Endothelial cell of umbilical vein (primary cell): ENCODE measurements at regions not wholly inside any gene's neighbourhood (a gene's known extent, or its start where the extent isn't known, plus 50 kb on each side); places are given as distances from the start of the nearest gene placed in this dataset.

Experiments used
- BruUV-seq: library from RNA; stranded (reverse); fragments of 400-500 nt; replicated peaks from 2 replicates; lab custom pipeline; 2021; lab: Mats Ljungman, UMichigan
- CTCF ChIA-PET: fragments of 300-600, 350-600 bp; sonication (Branson Sonifier 250); formaldehyde crosslinking; loops from one replicate; lab custom pipeline; 2021; ENCODE audit warnings: antibody characterized with exemption, inconsistent platforms; lab: Charles Lee
- POLR2A ChIA-PET: fragments of 300-600, 350-600 bp; sonication (Branson Sonifier 250); formaldehyde crosslinking; loops from one replicate; lab custom pipeline; 2021; ENCODE audit warnings: antibody characterized with exemption, inconsistent platforms; lab: Charles Lee
- DNase-seq: peaks from one replicate; pipeline ENCODE4 v3.0.0-alpha.2; 2011; ENCODE audit warnings: low read depth, low spot score
- FAIRE-seq: peaks from 2 replicates; lab custom pipeline; 2011; peaks lifted over from hg19 to GRCh38; lab: Jason Lieb, UNC
- H2AFZ ChIP-seq: 2 replicates; pipeline ENCODE4 v1.6.0; 2012; ENCODE audit warnings: low read depth, low read length, control low read depth, inconsistent platforms
- H3K27ac ChIP-seq: 2 replicates; pipeline ENCODE4 v1.5.1; 2011; ENCODE audit warnings: low read depth, mild to moderate bottlenecking, control low read depth, low read length, moderate library complexity; ENCODE audit not compliant: insufficient read depth
- H3K27me3 ChIP-seq, 2 experiments: 2 replicates each; pipeline versions ENCODE4 v1.6.0 to v1.6.1; 2011; ENCODE audit warnings: low read length in 2 of 2, mixed read lengths in 1 of 2; ENCODE audit not compliant: control insufficient read depth in 2 of 2, insufficient read depth in 2 of 2
- H3K36me3 ChIP-seq, 2 experiments: 2 replicates in 1 of 2; 3 replicates in 1 of 2; pipeline ENCODE4 v1.5.1; 2011; ENCODE audit warnings: low read length in 2 of 2, mild to moderate bottlenecking in 1 of 2, moderate library complexity in 1 of 2; ENCODE audit not compliant: control insufficient read depth in 2 of 2, insufficient read depth in 2 of 2; ENCODE audit errors: extremely low read depth in 1 of 2
- H3K4me1 ChIP-seq: 3 replicates; pipeline ENCODE4 v1.5.1; 2011; ENCODE audit warnings: mild to moderate bottlenecking, low read length; ENCODE audit not compliant: control insufficient read depth, insufficient read depth; ENCODE audit errors: extremely low read depth
- H3K4me2 ChIP-seq: 2 replicates; pipeline ENCODE4 v1.6.1; 2011; ENCODE audit warnings: low read length, control low read depth, mixed read lengths; ENCODE audit not compliant: insufficient read depth
- H3K4me3 ChIP-seq, 3 experiments: fragments of 200-600 bp in 1 of 3; sonication (generic), shearing (Covaris generic) in 1 of 3; replicated peaks in 1 of 3; 2 replicates each; pipeline ENCODE4 v1.5.1; 2011 to 2016; ENCODE audit warnings: control low read depth in 3 of 3, low read length in 3 of 3, mild to moderate bottlenecking in 2 of 3, inconsistent platforms in 1 of 3, low read depth in 1 of 3, moderate library complexity in 1 of 3; ENCODE audit not compliant: insufficient read depth in 1 of 3
- H3K79me2 ChIP-seq: 2 replicates; pipeline ENCODE4 v1.6.0; 2012; ENCODE audit warnings: low read length, inconsistent platforms; ENCODE audit not compliant: control insufficient read depth, insufficient read depth
- H3K9ac ChIP-seq: replicated peaks from 2 replicates; pipeline ENCODE3; 2011; ENCODE audit warnings: low read length, control low read depth; ENCODE audit not compliant: insufficient read depth; ENCODE audit errors: extremely low read depth
- H3K9me1 ChIP-seq: replicated peaks from 3 replicates; pipeline ENCODE4 v1.6.0; 2011; ENCODE audit warnings: mild to moderate bottlenecking, low read length; ENCODE audit not compliant: control insufficient read depth, insufficient read depth; ENCODE audit errors: extremely low read depth
- H3K9me3 ChIP-seq: replicated peaks from 2 replicates; pipeline ENCODE4 v1.5.1; 2012; ENCODE audit warnings: low read length, inconsistent platforms; ENCODE audit not compliant: control insufficient read depth, insufficient read depth
- H4K20me1 ChIP-seq: replicated peaks from 2 replicates; pipeline ENCODE3; 2011; ENCODE audit warnings: mild to moderate bottlenecking, low read length; ENCODE audit not compliant: control insufficient read depth, insufficient read depth; ENCODE audit errors: extremely low read depth
- CTCF ChIP-seq, 2 donors: IDR thresholded peaks; 1 replicate in 1 of 2; 2 replicates in 1 of 2; pipeline ENCODE4 v1.5.1; 2011; ENCODE audit warnings: low read length in 2 of 2, mild to moderate bottlenecking in 2 of 2, moderate library complexity in 2 of 2, control low read depth in 1 of 2, inconsistent platforms in 1 of 2, low read depth in 1 of 2; ENCODE audit not compliant: insufficient read depth in 1 of 2; ENCODE audit errors: extremely low read depth in 1 of 2
- FOS ChIP-seq: IDR thresholded peaks from 2 replicates; pipeline ENCODE4 v1.6.1; 2011; ENCODE audit warnings: mild to moderate bottlenecking, low read length, moderate library complexity, borderline replicate concordance; ENCODE audit not compliant: insufficient read depth
- JUN ChIP-seq: IDR thresholded peaks from 2 replicates; pipeline ENCODE4 v1.6.1; 2011; ENCODE audit warnings: borderline replicate concordance, low read depth; ENCODE audit not compliant: insufficient read length, insufficient read depth
- MAX ChIP-seq: IDR thresholded peaks from 2 replicates; pipeline ENCODE4 v1.6.1; 2011; ENCODE audit not compliant: insufficient read depth, insufficient read length
- dilution Hi-C: fragments of 300-500 bp; cut with MboI; formaldehyde crosslinking; loops from one replicate; pipeline ENCODE4 v1.15.0; 2019; ENCODE audit warnings: low sequenced_read_pairs; ENCODE audit not compliant: extremely low pct_ligation_motif_present
- intact Hi-C: fragments of 100-400 bp; cut with micrococcal nuclease; formaldehyde crosslinking; loops from one replicate; pipeline ENCODE4 v1.10.0; 2022

GRCh38 chr18:67731851-67732250, 215.3 kb upstream of the DSEL start:
- dilution Hi-C loops = no loop called here
- Histone ChIP-seq H2AFZ (no peak overlapping the region), H4K20me1 (no peaks in the 10 kb centered on the region), H3K4me2 (peak overlapping the region; percentile 47), H3K27me3 (no peaks in the 10 kb centered on the region), H3K4me3 (no peak overlapping the region), H3K79me2 (no peaks in the 10 kb centered on the region), H3K36me3 (no peaks in the 10 kb centered on the region), H3K4me1 (peaks cover 20% of the 10 kb centered on the region), H3K9me3 (no peaks in the 10 kb centered on the region), H3K9ac (peak overlapping the region; percentile 4), H3K9me1 (no peaks in the 10 kb centered on the region), H3K27ac (peak overlapping the region; percentile 18)
- FAIRE-seq = peak; percentile 68
- CTCF ChIA-PET = no interaction called here
- intact Hi-C loops = loop anchor here (5.0 kb wide), 1 partner anchor 215 kb away; the partner anchor contains the start of gene DSEL
- TF ChIP-seq FOS = peak; percentile 47
- TF ChIP-seq JUN = peak; percentile 54
- TF ChIP-seq MAX = no peak
- POLR2A ChIA-PET = no interaction called here
- DNase-seq = peak; percentile 69
- no TSS peak for BruUV-seq

- H3K9ac ChIP-seq = no peak overlapping the region
- H3K9me3 ChIP-seq = no peaks in the 10 kb centered on the region
- ChIA-PET CTCF (no interaction called here), POLR2A (no interaction called here)
- DNase-seq = peak; percentile 75
- peak overlapping the region; percentile 15 for H3K27ac ChIP-seq
- no peaks in the 10 kb centered on the region for H3K79me2 ChIP-seq
- H3K4me3 ChIP-seq = no peak overlapping the region
- intact Hi-C loops = loop anchor here (5.0 kb wide), 1 partner anchor 214 kb away; the partner anchor contains the start of gene DSEL
- H3K9me1 ChIP-seq = no peaks in the 10 kb centered on the region
- no peaks in the 10 kb centered on the region for H3K27me3 ChIP-seq
- H3K36me3 ChIP-seq = no peaks in the 10 kb centered on the region
- TF ChIP-seq CTCF (IDR thresholded peaks at IDR 0.05; ENCODE audit: extremely low read depth in 1 of 2, insufficient read depth in 1 of 2, low read depth in 1 of 2, low read length in 2 of 2) (no peak), JUN (peak; percentile 13), FOS (peak; percentile 71)
- H4K20me1 ChIP-seq = no peaks in the 10 kb centered on the region
- no TSS peak for BruUV-seq
- no peak overlapping the region for H2AFZ ChIP-seq
- H3K4me1 ChIP-seq = peaks cover 20% of the 10 kb centered on the region
- FAIRE-seq = peak; percentile 74
- dilution Hi-C loops = no loop called here
- peak overlapping the region; percentile 38 for H3K4me2 ChIP-seq
Measured at GRCh38 chr18:67730886-67731285, 214.4 kb upstream of the DSEL start.
